CD14-positive monocyte (primary cell): ENCODE measurements at regions not wholly inside any gene's neighbourhood (a gene's known extent, or its start where the extent isn't known, plus 50 kb on each side); places are given as distances from the start of the nearest gene placed in this dataset.

ENCODE experiments used
- DNase-seq, 3 donors: peaks; one replicate each; pipeline ENCODE4 v3.0.0-alpha.2; 2011 to 2022
- H2AFZ ChIP-seq: 2 replicates; pipeline ENCODE4 v1.6.0; 2012; ENCODE audit warnings: mild to moderate bottlenecking, low read depth, low read length, inconsistent platforms; ENCODE audit not compliant: insufficient read depth, poor library complexity, severe bottlenecking
- H3K27ac ChIP-seq, 2 donors: 1 replicate in 1 of 2; 2 replicates in 1 of 2; pipeline ENCODE4 v1.5.1; 2012 to 2013; ENCODE audit warnings: low read length in 2 of 2, control low read depth in 1 of 2, inconsistent platforms in 1 of 2, low read depth in 1 of 2, mild to moderate bottlenecking in 1 of 2
- H3K27me3 ChIP-seq, 2 donors: one replicate each; pipeline versions ENCODE4 v1.6.0 to v1.6.1; 2011 to 2013; ENCODE audit warnings: low read length in 2 of 2; ENCODE audit not compliant: control insufficient read depth in 2 of 2, insufficient read depth in 2 of 2
- H3K36me3 ChIP-seq, 2 donors: replicated peaks in 1 of 2; 1 replicate in 1 of 2; 2 replicates in 1 of 2; pipeline versions ENCODE4 v1.5.1 to v1.6.1; 2012 to 2013; ENCODE audit warnings: low read length in 2 of 2, control low read depth in 1 of 2, inconsistent platforms in 1 of 2, mild to moderate bottlenecking in 1 of 2; ENCODE audit not compliant: insufficient read depth in 2 of 2, control insufficient read depth in 1 of 2
- H3K4me1 ChIP-seq, 2 donors: 1 replicate in 1 of 2; 2 replicates in 1 of 2; pipeline versions ENCODE4 v1.5.1 to v1.6.1; 2012 to 2013; ENCODE audit warnings: low read length in 2 of 2, control low read depth in 1 of 2, inconsistent platforms in 1 of 2, mild to moderate bottlenecking in 1 of 2, moderate library complexity in 1 of 2; ENCODE audit not compliant: insufficient read depth in 2 of 2, control insufficient read depth in 1 of 2
- H3K4me2 ChIP-seq: replicated peaks from 2 replicates; pipeline ENCODE3; 2012; ENCODE audit warnings: low read length, moderate library complexity, mild to moderate bottlenecking; ENCODE audit not compliant: poor library complexity, severe bottlenecking; ENCODE audit errors: extremely low read depth
- H3K4me3 ChIP-seq, 3 experiments: fragments of 200-600 bp in 1 of 3; sonication (generic) in 1 of 3; replicated peaks in 1 of 3; 1 replicate in 2 of 3; 2 replicates in 1 of 3; pipeline ENCODE4 v1.5.1; 2011 to 2013; ENCODE audit warnings: low read length in 3 of 3, mild to moderate bottlenecking in 3 of 3, control low read depth in 2 of 3, low read depth in 2 of 3, inconsistent platforms in 1 of 3, moderate library complexity in 1 of 3
- H3K79me2 ChIP-seq: 2 replicates; pipeline ENCODE4 v1.6.0; 2012; ENCODE audit warnings: mild to moderate bottlenecking, control low read depth, inconsistent platforms, low read length, moderate library complexity; ENCODE audit not compliant: insufficient read depth
- H3K9ac ChIP-seq: 2 replicates; pipeline ENCODE4 v1.6.0; 2017; ENCODE audit warnings: low read length, mild to moderate bottlenecking; ENCODE audit not compliant: insufficient read depth, poor library complexity, severe bottlenecking
- H3K9me3 ChIP-seq, 2 donors: replicated peaks in 1 of 2; 1 replicate in 1 of 2; 2 replicates in 1 of 2; pipeline versions ENCODE4 v1.5.1 to v1.6.1; 2012 to 2013; ENCODE audit warnings: low read length in 2 of 2, control low read depth in 1 of 2; ENCODE audit not compliant: control insufficient read depth in 1 of 2, insufficient read depth in 1 of 2
- H4K20me1 ChIP-seq: 2 replicates; pipeline ENCODE4 v1.6.0; 2012; ENCODE audit warnings: mild to moderate bottlenecking, low read length, control low read depth, moderate library complexity; ENCODE audit not compliant: insufficient read depth
- H3K27ac Mint-ChIP-seq, 7 donors: one replicate each; pipeline ENCODE4 v1.8.0; 2020; ENCODE audit warnings: mild to moderate bottlenecking in 7 of 7, mixed read lengths in 7 of 7, moderate library complexity in 6 of 7, inconsistent platforms in 2 of 7
- H3K27me3 Mint-ChIP-seq, 3 donors: one replicate each; pipeline ENCODE4 v1.8.0; 2021 to 2022; ENCODE audit warnings: low read depth in 3 of 3, mild to moderate bottlenecking in 3 of 3, mixed read lengths in 3 of 3, moderate library complexity in 3 of 3, inconsistent platforms in 1 of 3
- H3K36me3 Mint-ChIP-seq, 2 donors: one replicate each; pipeline ENCODE4 v1.8.0; 2020; ENCODE audit warnings: mixed read lengths in 2 of 2, inconsistent platforms in 1 of 2, mild to moderate bottlenecking in 1 of 2
- H3K4me1 Mint-ChIP-seq: one replicate; pipeline ENCODE4 v1.8.0; 2020; ENCODE audit warnings: mild to moderate bottlenecking, mixed read lengths
- H3K4me3 Mint-ChIP-seq, 2 donors: one replicate each; pipeline ENCODE4 v1.8.0; 2020; ENCODE audit warnings: mild to moderate bottlenecking in 2 of 2, mixed read lengths in 2 of 2, moderate library complexity in 1 of 2
- H3K9me3 Mint-ChIP-seq, 7 donors: one replicate each; pipeline ENCODE4 v1.8.0; 2020 to 2022; ENCODE audit warnings: mixed read lengths in 7 of 7, mild to moderate bottlenecking in 6 of 7, moderate library complexity in 6 of 7, inconsistent platforms in 2 of 7
- WGBS: methylation state at CpG from one replicate; pipeline ENCODE4 v1.1.5; 2013; ENCODE audit warnings: missing lambda C conversion rate; ENCODE audit not compliant: insufficient coverage; 5-methylcytosine and 5-hydroxymethylcytosine counted together
- intact Hi-C, 2 donors: fragments of 100-400 bp; cut with micrococcal nuclease; formaldehyde crosslinking; loops; one replicate each; pipeline versions ENCODE4 v1.15.0 to v1.15.1; 2023
- TF ChIP-seq, protein P1 (sequence below): fragments of 200-600 bp; IDR thresholded peaks from one replicate; pipeline ENCODE4 v1.8.0; 2022; ENCODE audit warnings: antibody characterized with exemption, mild to moderate bottlenecking

DNA sequence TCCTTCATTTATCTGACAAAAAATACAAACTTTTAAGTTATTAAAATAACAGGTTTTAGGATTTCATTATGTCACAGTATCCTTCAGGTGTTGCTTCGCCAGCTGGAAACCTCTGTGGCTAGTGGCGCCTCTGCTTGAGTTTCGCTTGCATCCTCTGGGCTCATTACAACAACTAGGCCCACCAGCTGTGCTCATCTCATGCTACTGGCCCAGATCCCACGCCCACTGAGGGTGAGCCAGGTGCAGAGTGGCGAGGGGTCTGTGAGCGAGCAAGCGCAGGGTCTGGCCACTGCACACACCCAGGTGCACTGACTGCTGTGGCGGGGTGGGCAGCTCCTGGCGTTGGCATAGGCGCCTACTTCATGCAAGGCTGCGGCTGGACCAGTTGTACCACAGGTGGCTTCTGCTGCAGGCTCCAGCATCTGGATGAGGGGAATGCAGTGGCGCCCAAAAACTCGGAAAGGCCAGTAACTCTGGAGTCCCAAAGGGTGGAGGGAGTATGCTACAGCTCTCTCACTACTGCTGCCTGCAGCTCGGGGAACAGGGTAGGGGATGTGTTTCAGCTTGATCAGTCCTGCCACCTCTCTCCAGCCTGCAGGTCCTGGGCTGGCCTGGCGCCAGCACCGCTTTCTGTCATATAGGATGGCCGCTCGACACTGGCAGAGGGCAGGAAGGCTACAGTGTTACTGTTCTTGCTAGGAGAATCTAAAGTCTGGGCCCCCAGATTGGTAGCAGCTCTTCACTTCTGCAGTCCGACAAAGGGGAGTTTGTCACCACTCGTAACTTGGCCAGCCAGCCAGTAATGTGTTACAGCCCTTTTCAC is 452.1 kb downstream of the TUSC1 start:
- no peaks in the 10 kb centered on the region for H3K36me3 ChIP-seq
- H3K27me3 ChIP-seq = no peaks in the 10 kb centered on the region
- no peak overlapping the region for H3K4me3 ChIP-seq
- no peak overlapping the region for H3K4me3 Mint-ChIP-seq
- no peaks in the 10 kb centered on the region for H3K4me1 ChIP-seq
- WGBS = 93% methylated on average over 20 of the region's 20 CpGs
- no peak overlapping the region for H3K9ac ChIP-seq
- no peaks in the 10 kb centered on the region for H4K20me1 ChIP-seq
- no peaks in the 10 kb centered on the region for H3K36me3 Mint-ChIP-seq
- intact Hi-C loops = no loop called here
- peaks cover 0 to 20% (median 8%) of the 10 kb centered on the region in 7 donors for H3K9me3 Mint-ChIP-seq
- H3K4me2 ChIP-seq = no peak overlapping the region
- peaks cover 10 to 11% of the 10 kb centered on the region in 2 donors for H3K9me3 ChIP-seq
- H3K27ac Mint-ChIP-seq = no peak overlapping the region
- DNase-seq = no peak
- no peaks in the 10 kb centered on the region for H3K79me2 ChIP-seq
- no peaks in the 10 kb centered on the region for H3K27me3 Mint-ChIP-seq
- no peaks in the 10 kb centered on the region for H3K4me1 Mint-ChIP-seq
- H3K27ac ChIP-seq = no peak overlapping the region
- H2AFZ ChIP-seq = no peak overlapping the region
- TF ChIP-seq, protein P1, sequence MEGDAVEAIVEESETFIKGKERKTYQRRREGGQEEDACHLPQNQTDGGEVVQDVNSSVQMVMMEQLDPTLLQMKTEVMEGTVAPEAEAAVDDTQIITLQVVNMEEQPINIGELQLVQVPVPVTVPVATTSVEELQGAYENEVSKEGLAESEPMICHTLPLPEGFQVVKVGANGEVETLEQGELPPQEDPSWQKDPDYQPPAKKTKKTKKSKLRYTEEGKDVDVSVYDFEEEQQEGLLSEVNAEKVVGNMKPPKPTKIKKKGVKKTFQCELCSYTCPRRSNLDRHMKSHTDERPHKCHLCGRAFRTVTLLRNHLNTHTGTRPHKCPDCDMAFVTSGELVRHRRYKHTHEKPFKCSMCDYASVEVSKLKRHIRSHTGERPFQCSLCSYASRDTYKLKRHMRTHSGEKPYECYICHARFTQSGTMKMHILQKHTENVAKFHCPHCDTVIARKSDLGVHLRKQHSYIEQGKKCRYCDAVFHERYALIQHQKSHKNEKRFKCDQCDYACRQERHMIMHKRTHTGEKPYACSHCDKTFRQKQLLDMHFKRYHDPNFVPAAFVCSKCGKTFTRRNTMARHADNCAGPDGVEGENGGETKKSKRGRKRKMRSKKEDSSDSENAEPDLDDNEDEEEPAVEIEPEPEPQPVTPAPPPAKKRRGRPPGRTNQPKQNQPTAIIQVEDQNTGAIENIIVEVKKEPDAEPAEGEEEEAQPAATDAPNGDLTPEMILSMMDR = no peak

DNA sequence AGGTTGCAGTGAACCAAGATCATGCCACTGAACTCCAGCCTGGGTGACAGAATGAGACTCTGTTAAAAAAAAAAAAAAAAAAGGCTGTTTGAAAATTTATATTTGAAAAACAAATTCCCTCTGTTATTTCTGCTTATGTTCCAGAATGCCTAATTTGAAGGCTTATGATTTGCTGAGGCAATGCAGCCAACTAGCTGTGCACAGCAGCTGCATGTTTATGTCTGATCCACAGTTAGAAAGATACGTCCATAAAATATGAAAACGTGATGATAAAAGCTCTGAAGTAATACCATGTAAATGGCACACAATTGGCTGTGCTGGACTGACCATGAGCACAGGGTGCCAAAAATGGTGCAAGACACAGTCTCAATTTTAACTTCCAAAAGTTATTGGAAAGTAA is 453.2 kb downstream of the TUSC1 start:
- 100% methylated on average over 2 of the region's 2 CpGs for WGBS
- no peak overlapping the region for H3K4me3 Mint-ChIP-seq
- H2AFZ ChIP-seq = no peak overlapping the region
- no peak overlapping the region for H3K27ac ChIP-seq
- no peak overlapping the region for H3K9ac ChIP-seq
- intact Hi-C loops = no loop called here
- no peak overlapping the region for H3K27ac Mint-ChIP-seq
- no peak overlapping the region for H3K4me3 ChIP-seq
- H3K9me3 ChIP-seq = peaks cover 10 to 11% of the 10 kb centered on the region in 2 donors
- DNase-seq = no peak
- H3K4me1 ChIP-seq = no peaks in the 10 kb centered on the region
- no peaks in the 10 kb centered on the region for H3K27me3 Mint-ChIP-seq
- H3K9me3 Mint-ChIP-seq = peaks cover 0 to 15% (median 8%) of the 10 kb centered on the region in 7 donors
- H3K4me1 Mint-ChIP-seq = no peaks in the 10 kb centered on the region
- H4K20me1 ChIP-seq = no peaks in the 10 kb centered on the region
- TF ChIP-seq, protein P1 = no peak
- no peaks in the 10 kb centered on the region for H3K27me3 ChIP-seq
- H3K36me3 ChIP-seq = no peaks in the 10 kb centered on the region
- no peaks in the 10 kb centered on the region for H3K36me3 Mint-ChIP-seq
- H3K4me2 ChIP-seq = no peak overlapping the region
- no peaks in the 10 kb centered on the region for H3K79me2 ChIP-seq
